HG02885 (cell line): ENCODE measurements at regions not wholly inside any gene's neighbourhood (a gene's known extent, or its start where the extent isn't known, plus 50 kb on each side); places are given as distances from the start of the nearest gene placed in this dataset.
"Not testable (repeated sequence)": the region's sequence is repeated elsewhere in the genome, so short reads cannot be mapped to it uniquely, and the experiment has no call there.

ENCODE experiments used
- ATAC-seq: cut with Tn5 transposase; IDR thresholded peaks from one replicate; pipeline ENCODE4 v1.9.1; 2021; ENCODE audit warnings: mild to moderate bottlenecking; ENCODE audit not compliant: unreplicated experiment, poor library complexity

DNA sequence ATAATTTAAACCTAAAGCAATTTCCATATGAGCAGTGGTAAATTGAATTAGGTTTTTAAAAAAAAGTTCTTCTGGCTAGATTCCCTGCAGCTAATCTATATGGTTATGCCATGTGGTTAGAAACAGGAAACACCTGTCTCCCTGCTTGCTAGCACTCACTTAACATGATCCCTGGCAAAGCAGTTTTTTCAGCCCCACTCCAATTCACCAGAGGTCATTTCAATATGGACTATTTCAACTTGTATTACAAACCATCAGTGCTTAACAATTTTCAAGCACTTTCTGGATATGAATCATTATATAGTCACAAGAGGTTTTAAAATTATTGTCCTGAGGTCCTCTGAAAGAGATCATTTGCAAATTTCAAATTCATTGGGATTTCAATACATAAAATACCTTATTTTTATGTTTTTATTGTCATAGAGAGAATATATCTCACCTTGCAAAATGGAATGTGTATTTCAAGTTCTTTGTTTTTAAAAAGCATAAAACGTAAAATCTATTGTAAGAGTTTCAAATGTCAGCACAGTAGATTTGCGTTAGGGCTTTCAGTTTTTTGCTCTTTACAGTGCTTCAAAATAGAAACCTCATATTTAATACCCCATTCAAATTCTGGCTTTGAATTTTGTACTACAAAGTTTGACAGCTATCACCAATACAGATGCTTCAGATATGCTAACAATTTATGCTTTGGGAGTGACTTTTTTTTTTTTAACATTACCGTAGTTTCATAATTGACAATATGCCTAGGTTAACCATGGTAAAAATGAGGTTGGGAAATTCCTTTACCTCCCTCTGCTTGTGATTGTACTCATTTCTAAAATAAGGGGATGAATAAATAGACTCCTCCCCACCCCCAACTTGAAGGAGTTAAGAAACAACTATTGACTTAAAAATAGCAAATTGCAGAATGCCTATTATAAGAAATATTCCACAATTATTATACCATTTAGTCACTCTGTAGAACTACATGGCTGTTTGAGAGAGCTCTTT, 117.5 kb upstream of the HGF start:
- ATAC-seq: peak; percentile 56

- ATAC-seq: no peak
Observed at GRCh38 chr7:81886211-81886764, 116.4 kb upstream of the HGF start.

- no peak for ATAC-seq
Observed at GRCh38 chr7:81884817-81885216, 115.0 kb upstream of the HGF start.

DNA sequence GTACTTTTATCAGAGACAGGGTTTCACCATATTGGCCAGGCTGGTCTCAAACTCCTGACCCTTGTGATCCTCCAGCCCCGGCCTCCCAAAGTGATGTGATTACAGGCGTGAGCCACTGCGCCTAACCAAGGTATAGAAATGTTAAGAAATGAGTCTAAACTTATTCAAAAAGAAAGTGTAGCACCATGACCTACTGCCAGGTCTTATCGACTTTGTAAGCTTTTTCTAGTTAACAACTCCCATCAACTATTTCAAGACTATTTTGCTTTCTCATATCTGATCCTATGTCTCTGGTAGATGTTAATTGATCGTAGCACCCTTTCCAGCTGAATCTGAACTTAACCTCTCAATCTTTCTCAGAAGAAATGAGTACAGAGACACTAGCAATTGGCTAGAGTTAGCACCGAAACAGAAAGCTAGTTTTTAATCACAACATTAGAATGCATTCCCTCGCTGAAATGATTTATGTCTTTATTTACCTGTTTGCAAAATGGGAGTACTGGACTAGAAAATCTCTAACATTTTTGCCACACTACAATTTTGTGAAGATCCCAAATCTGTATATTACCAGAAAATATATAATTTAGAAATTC, 114.0 kb upstream of the HGF start:
- ATAC-seq: peak; percentile 52

DNA sequence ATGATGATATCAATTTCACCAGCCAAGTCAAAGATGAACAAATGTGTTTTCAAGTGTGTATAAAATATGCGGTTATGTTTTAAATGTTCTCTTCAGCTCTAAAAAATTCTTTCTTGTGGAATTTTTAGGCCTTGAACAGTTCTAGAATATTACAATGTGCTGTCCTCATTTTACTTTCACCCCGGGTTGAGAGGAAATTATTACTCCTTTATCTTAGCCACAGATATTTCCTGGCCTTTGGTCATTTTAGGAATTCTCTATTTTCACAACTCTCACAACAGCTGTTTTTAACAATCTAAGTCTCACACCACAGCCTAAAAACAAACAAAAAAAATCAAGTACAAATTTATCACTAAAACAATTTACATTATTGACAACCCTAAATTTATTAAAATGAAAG, 112.2 kb upstream of the HGF start:
- ATAC-seq: no peak

DNA sequence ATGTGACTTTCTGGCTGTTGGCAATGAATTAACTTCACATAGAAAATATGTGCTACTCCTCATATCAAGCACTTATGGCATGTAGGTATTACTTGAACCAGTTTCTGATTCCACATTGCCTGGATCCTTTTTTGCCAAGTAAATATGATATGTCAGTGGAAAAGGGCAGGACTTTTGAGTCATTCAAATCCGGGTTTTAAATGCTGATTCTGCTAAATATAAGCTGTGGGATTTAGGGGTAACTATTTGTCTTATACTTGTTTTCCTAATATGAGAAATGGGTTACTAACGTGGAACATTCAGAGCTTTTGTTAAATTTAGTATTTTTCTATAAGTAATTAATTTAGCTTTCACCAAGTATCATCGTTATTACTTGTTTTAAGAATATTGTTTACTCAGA, 108.0 kb upstream of the HGF start:
- no peak for ATAC-seq

- peak; percentile 82 for ATAC-seq
Observed at GRCh38 chr7:81873559-81873958, 103.7 kb upstream of the HGF start.

- ATAC-seq: no peak
Observed at GRCh38 chr7:81871606-81872265, 101.9 kb upstream of the HGF start.

GRCh38 chr7:81870608-81871007, 100.8 kb upstream of the HGF start:
- ATAC-seq: no peak

GRCh38 chr7:81869670-81870069, 99.8 kb upstream of the HGF start:
- no peak for ATAC-seq

GRCh38 chr7:81865754-81866153, 95.9 kb upstream of the HGF start:
- ATAC-seq: no peak

DNA sequence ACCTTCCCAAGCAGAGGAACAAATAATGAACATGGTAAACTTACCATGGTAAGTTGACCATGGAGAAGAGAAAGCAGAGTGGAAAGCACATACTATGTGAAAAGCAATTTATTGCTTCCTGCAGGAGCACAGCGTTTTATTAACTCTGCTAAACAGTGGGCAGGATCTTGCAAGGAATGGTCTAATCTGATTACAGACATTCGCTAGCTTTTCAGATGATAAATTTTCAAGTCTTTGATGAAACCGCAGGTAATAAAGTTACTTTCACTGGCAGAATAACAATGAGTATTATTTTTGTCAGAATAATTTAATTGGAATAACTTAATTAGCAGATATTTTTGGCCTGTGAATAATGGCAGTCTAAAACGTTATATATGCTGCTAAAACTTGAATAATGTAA, 89.6 kb upstream of the HGF start:
- no peak for ATAC-seq

DNA sequence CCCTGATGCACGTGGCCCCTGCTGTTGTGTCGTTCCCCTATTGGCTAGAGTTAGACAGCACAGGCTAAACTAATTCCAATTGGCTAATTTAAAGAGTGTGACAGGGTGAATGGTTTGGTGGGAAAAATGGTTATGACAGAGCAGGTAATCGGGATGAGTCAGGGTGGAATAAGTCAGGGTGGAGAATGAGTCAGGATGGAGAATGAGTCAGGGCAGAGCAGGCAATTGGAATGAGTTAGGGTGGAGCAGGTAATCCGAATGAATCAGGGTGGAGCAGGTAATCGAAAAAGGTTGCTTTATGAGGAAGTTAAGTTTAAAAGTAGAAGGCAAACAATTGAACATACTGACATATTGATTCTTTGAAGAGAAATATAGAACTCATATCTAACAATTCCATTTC, 89.0 kb upstream of the HGF start:
- not testable (repeated sequence) for ATAC-seq

- ATAC-seq: no peak
Observed at GRCh38 chr7:81857385-81857784, 87.5 kb upstream of the HGF start.

DNA sequence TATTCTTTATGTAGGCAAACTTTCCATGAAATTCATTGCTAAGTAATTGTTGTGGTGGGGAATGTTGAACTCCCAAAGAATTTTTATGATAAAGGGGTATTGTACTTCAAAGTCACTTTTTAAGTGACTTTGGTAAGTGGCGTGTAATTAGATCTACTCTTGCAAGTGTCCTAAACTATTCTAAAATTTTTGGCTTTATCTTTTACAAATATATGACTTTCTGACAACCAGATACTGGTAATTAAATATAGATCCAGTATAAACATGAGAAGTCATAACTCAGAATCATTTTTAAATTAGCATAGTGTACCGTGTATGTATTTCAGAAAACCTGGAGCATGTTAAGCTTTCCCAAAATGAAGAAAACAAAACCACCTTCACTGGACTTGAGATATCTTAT, 84.7 kb upstream of the HGF start:
- ATAC-seq: no peak

GRCh38 chr7:81852701-81853100, 82.9 kb upstream of the HGF start:
- ATAC-seq: no peak

- ATAC-seq: no peak
Observed at GRCh38 chr7:81851413-81851812, 81.6 kb upstream of the HGF start.

GRCh38 chr7:81846398-81846797, 76.6 kb upstream of the HGF start:
- peak; percentile 83 for ATAC-seq

- ATAC-seq: peak; percentile 87
Observed at GRCh38 chr7:81845744-81846241, 75.9 kb upstream of the HGF start.

GRCh38 chr7:81843657-81844056, 73.8 kb upstream of the HGF start:
- not testable (repeated sequence) for ATAC-seq

GRCh38 chr7:81842361-81842760, 72.5 kb upstream of the HGF start:
- no peak for ATAC-seq
